ENCODE measurements at regions not wholly inside any gene's neighbourhood (a gene's known extent, or its start where the extent isn't known, plus 50 kb on each side); places are given as distances from the start of the nearest gene placed in this dataset.

GRCh38 chr4:53767482-53767881 lies 176.2 kb upstream of the LNX1 start:
- no peak for TF ChIP-seq SRF (IDR thresholded peaks at IDR 0.05; ENCODE audit: low read depth)
- TF ChIP-seq, protein P1, sequence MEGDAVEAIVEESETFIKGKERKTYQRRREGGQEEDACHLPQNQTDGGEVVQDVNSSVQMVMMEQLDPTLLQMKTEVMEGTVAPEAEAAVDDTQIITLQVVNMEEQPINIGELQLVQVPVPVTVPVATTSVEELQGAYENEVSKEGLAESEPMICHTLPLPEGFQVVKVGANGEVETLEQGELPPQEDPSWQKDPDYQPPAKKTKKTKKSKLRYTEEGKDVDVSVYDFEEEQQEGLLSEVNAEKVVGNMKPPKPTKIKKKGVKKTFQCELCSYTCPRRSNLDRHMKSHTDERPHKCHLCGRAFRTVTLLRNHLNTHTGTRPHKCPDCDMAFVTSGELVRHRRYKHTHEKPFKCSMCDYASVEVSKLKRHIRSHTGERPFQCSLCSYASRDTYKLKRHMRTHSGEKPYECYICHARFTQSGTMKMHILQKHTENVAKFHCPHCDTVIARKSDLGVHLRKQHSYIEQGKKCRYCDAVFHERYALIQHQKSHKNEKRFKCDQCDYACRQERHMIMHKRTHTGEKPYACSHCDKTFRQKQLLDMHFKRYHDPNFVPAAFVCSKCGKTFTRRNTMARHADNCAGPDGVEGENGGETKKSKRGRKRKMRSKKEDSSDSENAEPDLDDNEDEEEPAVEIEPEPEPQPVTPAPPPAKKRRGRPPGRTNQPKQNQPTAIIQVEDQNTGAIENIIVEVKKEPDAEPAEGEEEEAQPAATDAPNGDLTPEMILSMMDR (IDR thresholded peaks at IDR 0.05 in 2 of 3, conservative IDR thresholded peaks at IDR 0.05 in 1 of 3; ENCODE audit: borderline replicate concordance in 1 of 3, insufficient read depth in 1 of 3, low read depth in 2 of 3, low read length in 2 of 3), result no peak
- no peak for TF ChIP-seq EZH2 (IDR thresholded peaks at IDR 0.05)
- TF ChIP-seq, protein P2, sequence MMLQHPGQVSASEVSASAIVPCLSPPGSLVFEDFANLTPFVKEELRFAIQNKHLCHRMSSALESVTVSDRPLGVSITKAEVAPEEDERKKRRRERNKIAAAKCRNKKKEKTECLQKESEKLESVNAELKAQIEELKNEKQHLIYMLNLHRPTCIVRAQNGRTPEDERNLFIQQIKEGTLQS (IDR thresholded peaks at IDR 0.05), result no peak
- no peak for TF ChIP-seq ELF1 (IDR thresholded peaks at IDR 0.05; ENCODE audit: borderline replicate concordance, low read depth)
- TF ChIP-seq, protein P3, sequence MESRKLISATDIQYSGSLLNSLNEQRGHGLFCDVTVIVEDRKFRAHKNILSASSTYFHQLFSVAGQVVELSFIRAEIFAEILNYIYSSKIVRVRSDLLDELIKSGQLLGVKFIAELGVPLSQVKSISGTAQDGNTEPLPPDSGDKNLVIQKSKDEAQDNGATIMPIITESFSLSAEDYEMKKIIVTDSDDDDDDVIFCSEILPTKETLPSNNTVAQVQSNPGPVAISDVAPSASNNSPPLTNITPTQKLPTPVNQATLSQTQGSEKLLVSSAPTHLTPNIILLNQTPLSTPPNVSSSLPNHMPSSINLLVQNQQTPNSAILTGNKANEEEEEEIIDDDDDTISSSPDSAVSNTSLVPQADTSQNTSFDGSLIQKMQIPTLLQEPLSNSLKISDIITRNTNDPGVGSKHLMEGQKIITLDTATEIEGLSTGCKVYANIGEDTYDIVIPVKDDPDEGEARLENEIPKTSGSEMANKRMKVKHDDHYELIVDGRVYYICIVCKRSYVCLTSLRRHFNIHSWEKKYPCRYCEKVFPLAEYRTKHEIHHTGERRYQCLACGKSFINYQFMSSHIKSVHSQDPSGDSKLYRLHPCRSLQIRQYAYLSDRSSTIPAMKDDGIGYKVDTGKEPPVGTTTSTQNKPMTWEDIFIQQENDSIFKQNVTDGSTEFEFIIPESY (IDR thresholded peaks at IDR 0.05; ENCODE audit: extremely low read depth, insufficient replicate concordance, low read length), result no peak
- no peak for TF ChIP-seq MAX (IDR thresholded peaks at IDR 0.05)

Data from HCT116 (cell line).